ENCODE measurements at regions not wholly inside any gene's neighbourhood (a gene's known extent, or its start where the extent isn't known, plus 50 kb on each side); places are given as distances from the start of the nearest gene placed in this dataset.

- in situ Hi-C loops (cut with HindIII; ENCODE audit: low sequenced_read_pairs): no loop called here
- no peak overlapping the region for H3K4me3 ChIP-seq (ENCODE audit: low read depth, low read length)
- no peak for TF ChIP-seq CTCF (IDR thresholded peaks at IDR 0.05; ENCODE audit: low read depth, low read length, missing control alignments)
- DNase-seq (ENCODE audit: low read depth): no peak
Measured at GRCh38 chr1:106875622-106876021, 180.9 kb upstream of the PRMT6 start.

- TF ChIP-seq CTCF (IDR thresholded peaks at IDR 0.05; ENCODE audit: low read depth, low read length, missing control alignments): no peak
- no peak for DNase-seq (ENCODE audit: low read depth)
- in situ Hi-C loops (cut with HindIII; ENCODE audit: low sequenced_read_pairs): no loop called here
- H3K4me3 ChIP-seq (ENCODE audit: low read depth, low read length): no peak overlapping the region
Measured at GRCh38 chr1:106876384-106876783, 180.1 kb upstream of the PRMT6 start.

- TF ChIP-seq CTCF (IDR thresholded peaks at IDR 0.05; ENCODE audit: low read depth, low read length, missing control alignments): no peak
- no peak overlapping the region for H3K4me3 ChIP-seq (ENCODE audit: low read depth, low read length)
- no peak for DNase-seq (ENCODE audit: low read depth)
- in situ Hi-C loops (cut with HindIII; ENCODE audit: low sequenced_read_pairs): no loop called here
Measured at GRCh38 chr1:106879538-106879937, 176.9 kb upstream of the PRMT6 start.

DNA sequence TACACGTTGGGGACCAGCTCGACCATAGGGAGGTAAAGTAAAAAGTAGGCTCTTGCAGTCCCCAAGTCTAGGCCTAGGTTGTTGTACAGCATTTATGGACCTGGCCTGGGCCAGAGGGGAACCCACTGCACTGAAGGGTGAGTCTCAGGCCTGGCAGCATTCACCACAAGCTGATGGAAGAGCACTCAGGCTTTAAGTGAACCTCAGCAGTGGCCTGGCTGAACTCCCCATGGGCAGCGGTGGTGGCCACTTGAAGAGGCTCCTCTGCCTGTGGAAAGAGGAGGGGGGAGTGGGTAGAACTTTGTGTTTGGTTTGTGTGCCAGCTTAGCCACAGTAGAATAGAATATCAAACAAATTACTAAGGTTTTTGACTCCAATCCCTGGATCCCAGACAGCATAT, 176.2 kb upstream of the PRMT6 start:
- in situ Hi-C loops (cut with HindIII; ENCODE audit: low sequenced_read_pairs): no loop called here
- H3K4me3 ChIP-seq (ENCODE audit: low read depth, low read length): no peak overlapping the region
- no peak for DNase-seq (ENCODE audit: low read depth)
- TF ChIP-seq CTCF (IDR thresholded peaks at IDR 0.05; ENCODE audit: low read depth, low read length, missing control alignments): no peak

- TF ChIP-seq CTCF (IDR thresholded peaks at IDR 0.05; ENCODE audit: low read depth, low read length, missing control alignments): no peak
- in situ Hi-C loops (cut with HindIII; ENCODE audit: low sequenced_read_pairs): no loop called here
- no peak for DNase-seq (ENCODE audit: low read depth)
- no peak overlapping the region for H3K4me3 ChIP-seq (ENCODE audit: low read depth, low read length)
Measured at GRCh38 chr1:106883208-106883607, 173.3 kb upstream of the PRMT6 start.

DNA sequence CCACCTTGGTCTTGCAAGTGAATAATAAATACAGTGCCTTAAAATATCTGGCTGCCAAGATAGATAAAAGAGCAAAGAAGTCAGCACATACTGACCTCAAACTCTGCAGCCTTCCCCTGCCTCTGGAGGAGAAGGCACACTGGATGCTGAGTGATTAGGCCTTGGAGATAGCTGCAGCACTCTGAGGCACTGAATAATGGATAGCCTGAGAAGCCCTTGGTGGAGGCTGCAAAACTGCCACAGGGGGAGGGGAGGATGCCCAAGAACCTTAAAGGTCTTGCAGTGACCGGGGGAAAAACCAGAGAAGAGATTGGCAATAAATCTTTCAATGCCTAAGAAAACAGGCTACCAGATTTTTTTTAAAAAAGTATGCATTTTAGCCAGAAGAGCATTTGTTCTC, 167.4 kb upstream of the PRMT6 start:
- H3K4me3 ChIP-seq (ENCODE audit: low read depth, low read length): no peak overlapping the region
- in situ Hi-C loops (cut with HindIII; ENCODE audit: low sequenced_read_pairs): no loop called here
- no peak for DNase-seq (ENCODE audit: low read depth)
- TF ChIP-seq CTCF (IDR thresholded peaks at IDR 0.05; ENCODE audit: low read depth, low read length, missing control alignments): no peak

GRCh38 chr1:106889583-106889982, 166.9 kb upstream of the PRMT6 start:
- DNase-seq (ENCODE audit: low read depth): no peak
- no peak for TF ChIP-seq CTCF (IDR thresholded peaks at IDR 0.05; ENCODE audit: low read depth, low read length, missing control alignments)
- no peak overlapping the region for H3K4me3 ChIP-seq (ENCODE audit: low read depth, low read length)
- in situ Hi-C loops (cut with HindIII; ENCODE audit: low sequenced_read_pairs): no loop called here
